Left forelimb (tissue), 1 donor: ENCODE measurements at regions not wholly inside any gene's neighbourhood (a gene's known extent, or its start where the extent isn't known, plus 50 kb on each side); places are given as distances from the start of the nearest gene placed in this dataset.

ENCODE experiments used
- DNase-seq: peaks from one replicate; pipeline ENCODE4 v3.0.0-alpha.2; 2018; ENCODE audit warnings: low spot score

GRCh38 chr12:115464111-115464581 is 780.2 kb upstream of the TBX3 start:
- no peak for DNase-seq

GRCh38 chr12:115461401-115461800 is 777.4 kb upstream of the TBX3 start:
- no peak for DNase-seq

GRCh38 chr12:115457798-115458197 is 773.8 kb upstream of the TBX3 start:
- DNase-seq, result no peak

- DNase-seq, result no peak
Observed at GRCh38 chr12:115456946-115457689, 773.1 kb upstream of the TBX3 start.

- DNase-seq, result no peak
Observed at GRCh38 chr12:115455268-115455681, 771.3 kb upstream of the TBX3 start.

GRCh38 chr12:115452751-115453281 is 768.8 kb upstream of the TBX3 start:
- DNase-seq, result no peak

- no peak for DNase-seq
Observed at GRCh38 chr12:115451780-115452736, 768.1 kb upstream of the TBX3 start.

GRCh38 chr12:115451151-115451779 is 767.3 kb upstream of the TBX3 start:
- no peak for DNase-seq

GRCh38 chr12:115450710-115451109 is 766.7 kb upstream of the TBX3 start:
- no peak for DNase-seq

- DNase-seq, result no peak
Observed at GRCh38 chr12:115450017-115450416, 766.0 kb upstream of the TBX3 start.

- DNase-seq, result no peak
Observed at GRCh38 chr12:115449526-115449925, 765.6 kb upstream of the TBX3 start.

GRCh38 chr12:115444346-115444745 is 760.4 kb upstream of the TBX3 start:
- no peak for DNase-seq

GRCh38 chr12:115443351-115443938 is 759.5 kb upstream of the TBX3 start:
- no peak for DNase-seq

- DNase-seq, result no peak
Observed at GRCh38 chr12:115440438-115440837, 756.5 kb upstream of the TBX3 start.

GRCh38 chr12:115439008-115439601 is 755.1 kb upstream of the TBX3 start:
- no peak for DNase-seq

- DNase-seq, result no peak
Observed at GRCh38 chr12:115438314-115438713, 754.3 kb upstream of the TBX3 start.

GRCh38 chr12:115437061-115437567 is 753.1 kb upstream of the TBX3 start:
- no peak for DNase-seq

GRCh38 chr12:115433014-115433634 is 749.1 kb upstream of the TBX3 start:
- DNase-seq, result no peak

- DNase-seq, result no peak
Observed at GRCh38 chr12:115430636-115431035, 746.7 kb upstream of the TBX3 start.

GRCh38 chr12:115426732-115427131 is 742.8 kb upstream of the TBX3 start:
- DNase-seq, result no peak

GRCh38 chr12:115424003-115424402 is 740.0 kb upstream of the TBX3 start:
- DNase-seq, result no peak
